Bronchial epithelial cell (primary cell): ENCODE measurements at regions not wholly inside any gene's neighbourhood (a gene's known extent, or its start where the extent isn't known, plus 50 kb on each side); places are given as distances from the start of the nearest gene placed in this dataset.
A peak's percentile ranks its signal among the peaks of the same experiment; 100 is the strongest.

Experiments
- DNase-seq: peaks from one replicate; pipeline ENCODE4 v3.0.0-alpha.2; 2010; ENCODE audit warnings: low read depth
- FAIRE-seq: peaks from 2 replicates; lab custom pipeline; 2011; peaks lifted over from hg19 to GRCh38; lab: Jason Lieb, UNC
- H3K27me3 ChIP-seq: 2 replicates; pipeline ENCODE4 v1.5.1; 2011; ENCODE audit warnings: low read length; ENCODE audit not compliant: control insufficient read depth, insufficient read depth
- H3K36me3 ChIP-seq: 2 replicates; pipeline ENCODE4 v1.5.1; 2011; ENCODE audit warnings: low read length; ENCODE audit not compliant: control insufficient read depth, insufficient read depth
- H3K4me3 ChIP-seq: 2 replicates; pipeline ENCODE4 v1.5.1; 2011; ENCODE audit warnings: mild to moderate bottlenecking, low read depth, low read length, control low read depth
- TF ChIP-seq, protein P1 (sequence below): IDR thresholded peaks from 2 replicates; pipeline ENCODE4 v1.5.1; 2011; ENCODE audit warnings: mild to moderate bottlenecking, moderate library complexity, low read length, control low read depth, inconsistent platforms; ENCODE audit not compliant: insufficient read depth, severe bottlenecking

DNA sequence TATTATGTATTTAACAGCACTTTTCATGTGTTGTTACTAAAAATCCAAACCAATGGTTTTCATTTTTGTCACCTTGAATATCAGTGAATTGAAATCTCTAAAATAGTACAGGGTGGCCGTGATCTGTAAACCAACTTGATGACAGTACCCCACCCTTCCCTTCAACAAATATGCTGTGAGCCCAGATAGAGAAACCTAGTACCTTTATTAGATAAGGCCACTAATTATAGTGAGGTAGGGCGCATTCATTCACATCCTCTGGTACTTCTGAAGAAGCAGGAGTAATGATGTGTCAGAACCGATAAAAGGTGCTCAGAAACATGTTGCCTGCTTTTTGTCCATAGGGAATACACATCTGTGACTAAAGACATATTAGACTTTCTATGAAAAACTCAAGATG lies 409.5 kb downstream of the GJA1 start:
- TF ChIP-seq, protein P1, sequence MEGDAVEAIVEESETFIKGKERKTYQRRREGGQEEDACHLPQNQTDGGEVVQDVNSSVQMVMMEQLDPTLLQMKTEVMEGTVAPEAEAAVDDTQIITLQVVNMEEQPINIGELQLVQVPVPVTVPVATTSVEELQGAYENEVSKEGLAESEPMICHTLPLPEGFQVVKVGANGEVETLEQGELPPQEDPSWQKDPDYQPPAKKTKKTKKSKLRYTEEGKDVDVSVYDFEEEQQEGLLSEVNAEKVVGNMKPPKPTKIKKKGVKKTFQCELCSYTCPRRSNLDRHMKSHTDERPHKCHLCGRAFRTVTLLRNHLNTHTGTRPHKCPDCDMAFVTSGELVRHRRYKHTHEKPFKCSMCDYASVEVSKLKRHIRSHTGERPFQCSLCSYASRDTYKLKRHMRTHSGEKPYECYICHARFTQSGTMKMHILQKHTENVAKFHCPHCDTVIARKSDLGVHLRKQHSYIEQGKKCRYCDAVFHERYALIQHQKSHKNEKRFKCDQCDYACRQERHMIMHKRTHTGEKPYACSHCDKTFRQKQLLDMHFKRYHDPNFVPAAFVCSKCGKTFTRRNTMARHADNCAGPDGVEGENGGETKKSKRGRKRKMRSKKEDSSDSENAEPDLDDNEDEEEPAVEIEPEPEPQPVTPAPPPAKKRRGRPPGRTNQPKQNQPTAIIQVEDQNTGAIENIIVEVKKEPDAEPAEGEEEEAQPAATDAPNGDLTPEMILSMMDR: no peak
- DNase-seq (no peak), FAIRE-seq (no peak)
- Histone ChIP-seq H3K27me3 (no peaks in the 10 kb centered on the region), H3K36me3 (no peaks in the 10 kb centered on the region), H3K4me3 (no peak overlapping the region)

DNA sequence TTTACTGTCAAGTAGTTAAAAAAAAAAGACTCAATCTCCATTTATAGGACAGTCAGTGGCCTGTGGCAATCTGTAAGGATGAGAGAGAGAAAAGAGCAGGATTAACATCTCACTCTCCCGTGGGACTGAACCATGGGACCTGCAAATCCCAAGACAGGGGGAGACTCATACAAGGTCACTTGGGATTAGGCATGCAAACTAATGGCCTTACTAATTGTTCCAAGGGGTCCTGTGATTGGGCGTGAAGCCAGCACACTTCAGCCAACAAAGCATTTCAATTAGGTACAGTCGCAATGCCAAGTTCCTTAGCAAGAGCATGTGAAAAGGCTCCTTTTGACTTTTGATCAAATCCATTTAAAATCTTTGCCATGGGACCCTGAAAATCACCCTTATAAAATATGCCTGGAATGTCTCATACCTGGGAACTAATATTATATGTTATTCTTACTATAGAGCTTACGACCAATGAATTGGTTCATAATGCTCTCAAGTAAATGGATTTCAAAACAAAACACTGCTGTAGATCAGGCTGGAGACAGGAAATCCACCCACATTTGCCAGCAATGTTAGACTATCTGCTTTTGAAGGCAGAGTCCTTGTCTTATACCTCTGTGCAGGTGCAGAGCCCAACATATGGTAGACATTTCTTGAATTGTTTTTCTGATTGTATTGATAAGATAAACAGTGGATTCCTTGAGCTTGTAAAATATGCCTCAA lies 412.5 kb downstream of the GJA1 start:
- TF ChIP-seq, protein P1: no peak
- Histone ChIP-seq H3K4me3 (no peak overlapping the region), H3K36me3 (no peaks in the 10 kb centered on the region), H3K27me3 (no peaks in the 10 kb centered on the region)
- DNase-seq: no peak
- FAIRE-seq: no peak

DNA sequence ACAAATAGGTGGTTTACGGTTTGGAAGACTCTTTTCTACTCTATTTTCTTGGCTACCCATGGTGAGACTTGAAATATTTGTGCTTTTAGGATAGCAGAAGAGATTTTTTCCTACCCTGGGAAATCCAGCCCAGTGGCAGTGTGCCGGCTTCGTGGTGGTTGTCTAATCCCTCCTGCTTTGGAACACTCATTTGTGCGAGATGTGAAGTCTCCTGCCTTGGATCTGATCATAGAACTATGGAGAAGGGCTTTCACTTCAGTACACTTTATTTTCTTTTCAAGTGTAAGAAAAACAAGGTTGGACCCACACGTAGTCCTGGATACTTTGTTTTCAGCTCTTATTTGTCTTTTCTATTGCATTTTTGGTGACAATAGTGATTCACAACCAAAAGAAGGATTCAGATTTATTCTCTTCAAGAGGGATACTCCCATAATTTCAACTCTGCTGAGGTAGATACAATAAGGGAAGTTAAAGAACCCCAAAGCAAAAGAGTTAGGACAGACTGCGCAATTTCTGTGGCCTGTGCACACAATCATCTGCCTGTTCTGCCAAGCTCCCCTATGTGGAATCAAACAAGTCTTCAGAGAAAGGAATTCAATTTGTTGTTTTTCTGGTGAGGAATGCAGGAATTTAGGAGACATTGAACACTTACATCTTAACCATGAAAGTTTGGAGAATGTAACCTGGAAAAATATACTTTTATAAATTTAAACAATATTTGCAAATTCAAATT lies 413.2 kb downstream of the GJA1 start:
- TF ChIP-seq, protein P1: no peak

DNA sequence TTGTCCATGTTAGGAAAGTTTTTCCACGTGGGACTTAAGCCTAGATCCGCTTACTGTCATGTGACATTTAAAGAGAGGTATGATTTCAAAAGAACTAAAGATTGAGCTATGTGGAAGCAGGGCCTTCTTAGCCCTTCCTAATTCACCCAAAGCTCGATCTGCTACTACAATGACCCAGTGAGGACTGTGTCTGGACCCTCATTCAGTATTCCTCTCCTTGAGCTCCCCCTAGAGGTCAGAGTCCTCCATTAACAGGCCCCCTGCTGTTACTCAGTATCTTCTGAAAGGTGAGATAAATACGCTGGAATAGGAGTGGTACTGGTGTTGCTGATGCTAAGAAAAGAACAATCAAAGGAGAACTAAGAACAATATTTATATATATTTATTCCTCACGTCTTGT lies 414.0 kb downstream of the GJA1 start:
- FAIRE-seq: no peak
- TF ChIP-seq, protein P1: peak; percentile 75

More for the DNA sequence above, 413.2 kb downstream of the GJA1 start:
- DNase-seq (no peak), FAIRE-seq (no peak)
- Histone ChIP-seq H3K4me3 (no peak overlapping the region), H3K27me3 (no peaks in the 10 kb centered on the region), H3K36me3 (no peaks in the 10 kb centered on the region)

DNA sequence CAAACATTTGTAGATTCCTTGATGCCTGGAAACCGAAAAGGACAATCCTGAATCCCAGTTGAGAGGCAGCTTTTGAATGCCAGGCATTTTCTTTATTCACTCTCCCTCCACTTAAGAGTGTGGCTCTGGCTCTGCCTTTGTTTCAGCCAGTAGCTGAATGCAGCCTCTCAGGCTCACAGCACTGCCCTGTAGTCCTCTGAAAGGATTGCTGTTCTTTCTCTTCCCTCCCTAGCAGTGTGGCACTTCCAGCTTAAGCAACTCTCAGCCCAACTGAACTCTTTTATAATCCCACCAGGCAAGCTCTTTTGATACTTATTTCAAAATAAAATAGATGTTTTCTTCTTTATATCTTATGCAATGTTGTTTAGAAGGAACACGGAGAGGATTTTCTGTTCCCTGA lies 415.6 kb downstream of the GJA1 start:
- DNase-seq (no peak), FAIRE-seq (no peak)
- Histone ChIP-seq H3K4me3 (no peak overlapping the region), H3K27me3 (no peaks in the 10 kb centered on the region), H3K36me3 (no peaks in the 10 kb centered on the region)
- TF ChIP-seq, protein P1: no peak

More for the DNA sequence above, 414.0 kb downstream of the GJA1 start:
- DNase-seq: peak; percentile 64
- Histone ChIP-seq H3K36me3 (no peaks in the 10 kb centered on the region), H3K27me3 (no peaks in the 10 kb centered on the region), H3K4me3 (no peak overlapping the region)
